Activated gamma-delta T cell (primary cell): ENCODE measurements at regions not wholly inside any gene's neighbourhood (a gene's known extent, or its start where the extent isn't known, plus 50 kb on each side); places are given as distances from the start of the nearest gene placed in this dataset.
"Not testable (repeated sequence)": the region's sequence is repeated elsewhere in the genome, so short reads cannot be mapped to it uniquely, and the experiment has no call there.

Experiments used
- DNase-seq: peaks from one replicate; lab custom pipeline; 2025; lab: John Stamatoyannopoulos, UW

GRCh38 chr11:69869311-69869939 lies 50.2 kb upstream of the FGF3 start:
- DNase-seq: no peak

- no peak for DNase-seq
Measured at GRCh38 chr11:69870766-69871165, 51.5 kb upstream of the FGF3 start.

DNA sequence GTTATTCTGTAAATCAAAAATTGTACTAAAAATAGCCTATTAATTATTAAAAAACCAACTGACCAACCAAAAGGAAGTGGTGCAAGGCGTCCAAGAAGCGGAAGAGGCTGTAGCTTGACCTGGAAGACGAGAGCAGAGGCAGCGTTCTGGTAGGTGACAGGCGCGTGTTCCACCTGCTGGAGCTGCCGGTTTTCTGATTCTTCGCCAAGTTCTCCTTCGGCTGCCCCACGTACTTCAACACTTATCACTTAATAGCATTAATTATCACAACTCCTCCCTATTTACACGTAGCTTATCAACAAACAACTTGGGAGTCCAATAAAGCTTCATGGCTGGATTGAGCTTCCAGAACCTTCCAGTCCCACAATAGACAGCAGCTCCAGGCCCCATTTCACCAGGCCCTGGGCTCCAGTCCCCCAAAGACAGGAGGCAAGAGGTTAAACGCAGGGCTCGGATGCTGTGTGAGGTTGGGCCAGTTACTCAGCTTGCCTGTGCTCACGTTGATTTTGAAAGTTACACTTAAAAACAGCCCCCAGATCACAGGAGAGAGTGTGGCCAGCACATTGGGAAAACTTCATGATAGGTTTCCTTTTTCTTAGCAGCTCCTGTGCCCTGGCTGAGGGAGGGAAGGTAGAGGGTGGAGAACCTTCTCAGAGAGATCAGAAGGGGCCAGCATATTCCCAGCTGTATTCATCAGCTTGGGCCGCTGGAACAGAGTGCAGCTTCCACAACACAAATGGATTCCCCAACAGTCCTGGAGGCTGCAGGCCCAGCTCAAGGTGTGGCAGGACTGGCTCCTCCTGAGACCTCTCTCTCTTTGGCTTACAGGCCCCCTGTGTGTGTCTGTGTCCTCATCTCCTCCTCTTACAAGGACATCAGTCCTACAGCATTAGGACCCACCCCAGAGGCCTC lies 54.2 kb upstream of the FGF3 start:
- DNase-seq: no peak

GRCh38 chr11:69874178-69874983 lies 55.2 kb upstream of the FGF3 start:
- DNase-seq: no peak

GRCh38 chr11:69874984-69875624 lies 55.9 kb upstream of the FGF3 start:
- DNase-seq: no peak

GRCh38 chr11:69876013-69876412 lies 56.8 kb upstream of the FGF3 start:
- no peak for DNase-seq

- no peak for DNase-seq
Measured at GRCh38 chr11:69877235-69877634, 58.0 kb upstream of the FGF3 start.

GRCh38 chr11:69877704-69878103 lies 58.5 kb upstream of the FGF3 start:
- DNase-seq: not testable (repeated sequence)

GRCh38 chr11:69878144-69878883 lies 59.1 kb upstream of the FGF3 start:
- DNase-seq: no peak

DNA sequence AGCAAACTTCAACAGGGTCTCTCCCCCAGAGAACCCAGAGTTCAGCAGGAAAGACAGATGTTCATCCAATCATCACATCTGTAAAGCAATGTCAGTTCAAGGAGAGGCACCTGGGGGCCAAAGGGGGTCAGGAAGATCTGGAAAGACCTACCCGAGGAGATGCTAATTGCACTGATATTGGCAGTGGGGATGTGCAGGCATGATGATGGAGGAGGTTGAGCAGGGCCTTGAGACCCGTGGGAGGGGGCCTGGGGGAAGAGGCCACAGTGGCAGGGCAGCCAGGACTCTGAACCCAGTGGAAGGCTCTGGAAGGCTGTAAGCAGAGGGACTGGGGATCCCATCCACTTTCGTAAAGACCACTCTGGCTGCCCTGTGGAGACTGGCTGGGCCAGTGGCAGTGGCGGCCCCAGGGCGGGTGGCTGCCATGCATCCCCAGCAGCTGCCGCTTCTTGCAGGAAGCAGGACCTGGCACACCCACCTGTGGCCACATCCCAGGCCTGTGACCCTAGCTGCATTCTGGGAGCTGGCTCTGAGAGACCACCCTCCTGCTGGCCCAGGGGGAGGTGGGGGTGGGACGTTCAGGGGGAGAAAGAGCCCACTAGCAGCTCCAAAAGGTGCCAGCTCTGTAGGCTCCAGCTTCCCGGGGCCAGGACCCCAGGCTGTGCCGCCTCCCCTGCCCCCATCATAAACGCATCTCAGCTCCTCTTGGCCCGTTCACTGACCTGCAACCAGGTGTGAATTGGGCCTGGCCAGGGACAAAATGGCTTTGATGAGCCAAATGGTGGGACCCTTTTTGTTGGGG lies 59.9 kb upstream of the FGF3 start:
- DNase-seq: no peak

DNA sequence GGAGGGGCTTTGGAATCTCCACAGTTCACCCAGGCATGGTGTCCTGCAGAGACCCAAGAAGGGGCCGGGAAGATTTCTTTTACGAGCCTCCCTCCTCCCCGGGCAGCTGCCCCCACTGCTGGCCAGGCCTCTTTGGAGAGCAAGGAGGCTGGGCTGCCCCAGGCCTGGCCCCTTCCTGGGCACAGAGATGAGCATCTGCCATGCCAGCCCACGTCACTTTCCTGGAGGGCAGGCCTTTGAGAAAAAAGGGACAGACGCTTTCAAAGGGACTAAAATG lies 60.5 kb upstream of the FGF3 start:
- DNase-seq: no peak

DNA sequence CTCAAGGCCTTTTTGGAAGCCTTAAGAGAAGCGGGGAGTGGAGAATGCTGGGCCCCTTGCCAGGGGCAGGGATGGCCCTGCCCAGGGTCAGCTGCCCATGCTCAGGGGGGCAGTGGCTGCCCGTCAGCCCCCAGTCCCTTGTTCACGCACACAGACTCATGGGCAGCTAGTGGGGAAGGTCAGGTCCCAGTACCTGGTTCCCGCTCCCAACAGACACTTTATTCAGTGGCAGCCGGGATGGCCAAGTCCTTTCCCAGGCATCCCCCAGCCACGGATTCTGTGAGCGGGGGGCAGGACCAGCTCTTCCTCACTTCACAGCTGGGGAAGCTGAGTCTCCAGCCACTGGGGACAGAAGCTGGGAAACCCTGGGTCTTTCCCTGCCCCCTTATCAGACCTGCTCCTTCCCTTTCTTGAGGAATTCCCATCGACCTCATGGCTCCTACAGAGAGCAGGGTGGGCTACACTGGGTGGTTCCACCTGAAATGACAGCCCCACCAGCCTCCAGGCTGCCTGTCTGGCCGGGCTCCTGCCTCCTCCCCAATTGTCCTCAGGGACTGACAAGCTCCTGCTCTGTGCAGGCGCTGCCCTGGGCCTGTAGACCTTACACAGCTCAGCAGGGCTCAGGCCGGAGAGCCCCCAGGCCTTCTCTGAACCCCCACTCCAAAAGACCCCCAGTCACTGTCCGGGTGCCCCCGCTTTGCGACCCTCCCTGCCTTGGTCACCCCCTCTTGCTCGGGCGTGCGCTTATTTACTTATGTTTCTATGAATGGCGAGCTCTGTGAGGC lies 61.0 kb upstream of the FGF3 start:
- DNase-seq: no peak

- DNase-seq: no peak
Measured at GRCh38 chr11:69880826-69881445, 61.7 kb upstream of the FGF3 start.

- DNase-seq: no peak
Measured at GRCh38 chr11:69881467-69882269, 62.5 kb upstream of the FGF3 start.

DNA sequence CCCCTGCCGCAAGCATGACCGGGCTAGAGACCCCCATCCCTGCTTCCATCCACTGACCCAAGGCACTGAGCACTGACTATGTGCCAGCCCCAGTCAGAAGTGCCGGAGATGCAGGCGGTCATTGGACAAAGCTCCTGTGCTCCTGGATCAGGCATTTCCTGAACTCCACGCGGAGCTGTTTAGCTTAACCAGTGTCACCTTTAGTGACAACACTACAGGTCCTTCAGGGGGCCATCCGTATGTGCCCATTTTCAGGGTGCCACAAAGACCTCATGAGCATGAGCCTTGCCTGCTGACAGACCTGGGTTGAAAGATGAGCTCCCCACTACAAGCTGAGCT lies 63.0 kb upstream of the FGF3 start:
- DNase-seq: no peak

DNA sequence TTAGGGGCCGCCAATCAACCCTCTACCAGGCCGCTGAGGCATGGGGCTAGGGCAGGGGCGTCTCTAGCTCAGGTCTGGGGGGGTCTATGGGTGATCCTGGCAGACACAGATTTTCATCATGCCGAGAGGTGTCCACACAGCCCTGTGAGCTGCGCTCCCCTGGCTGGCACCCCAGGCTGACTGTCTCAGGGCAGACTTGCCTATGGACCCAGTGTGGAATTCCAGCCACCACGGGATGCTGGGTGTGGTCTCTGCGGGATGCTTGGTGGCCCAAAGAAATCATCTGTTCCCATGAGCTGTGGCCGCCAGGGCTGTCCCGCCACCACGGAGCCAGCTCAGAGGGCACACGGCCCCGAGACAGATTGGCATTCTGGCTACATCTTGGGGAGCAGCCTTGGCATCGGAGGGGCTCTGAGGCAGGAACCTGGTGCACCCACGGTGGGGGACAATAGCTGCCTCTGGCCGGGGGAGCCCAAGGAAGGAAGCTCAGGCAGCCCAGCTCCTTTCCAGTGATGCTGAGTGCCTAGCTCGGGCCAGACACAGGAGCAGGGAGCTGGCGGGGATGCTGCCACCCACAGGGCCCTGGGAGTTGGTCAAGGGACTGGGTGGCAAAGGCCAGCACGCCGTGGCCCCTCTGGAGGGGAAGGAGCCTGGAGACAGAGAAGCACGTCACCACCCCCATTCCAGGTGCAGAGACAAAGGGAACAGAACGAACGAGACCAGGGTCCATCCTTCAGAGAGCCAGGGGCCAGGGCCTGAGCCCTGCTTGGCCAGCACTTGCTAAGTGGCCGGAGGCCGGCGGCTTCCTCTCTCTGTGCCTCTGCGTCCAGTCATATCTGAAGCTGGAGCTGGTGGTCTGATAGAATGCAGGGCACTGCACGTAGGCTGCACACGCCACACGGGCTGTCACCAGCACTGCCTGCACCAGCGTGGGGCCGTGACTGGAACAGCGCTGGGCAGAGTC lies 64.4 kb upstream of the FGF3 start:
- DNase-seq: no peak

- no peak for DNase-seq
Measured at GRCh38 chr11:69884286-69884685, 65.1 kb upstream of the FGF3 start.

- DNase-seq: no peak
Measured at GRCh38 chr11:69884751-69885150, 65.5 kb upstream of the FGF3 start.
